HG03432 (cell line): ENCODE measurements at regions not wholly inside any gene's neighbourhood (a gene's known extent, or its start where the extent isn't known, plus 50 kb on each side); places are given as distances from the start of the nearest gene placed in this dataset.

Experiments
- ATAC-seq: cut with Tn5 transposase; IDR thresholded peaks from one replicate; pipeline ENCODE4 v1.9.1; 2021; ENCODE audit warnings: mild to moderate bottlenecking, moderate library complexity; ENCODE audit not compliant: unreplicated experiment

GRCh38 chr15:69929905-69930630, 167.6 kb downstream of the TLE3 start:
- ATAC-seq, result no peak

GRCh38 chr15:69930754-69931153, 167.0 kb downstream of the TLE3 start:
- ATAC-seq, result no peak

- ATAC-seq, result no peak
Observed at GRCh38 chr15:69931156-69931555, 166.6 kb downstream of the TLE3 start.

GRCh38 chr15:69934607-69935006, 163.1 kb downstream of the TLE3 start:
- ATAC-seq, result no peak

GRCh38 chr15:69939513-69940440, 157.9 kb downstream of the TLE3 start:
- ATAC-seq, result no peak

GRCh38 chr15:69940441-69941300, 157.0 kb downstream of the TLE3 start:
- no peak for ATAC-seq

- ATAC-seq, result no peak
Observed at GRCh38 chr15:69941301-69941605, 156.5 kb downstream of the TLE3 start.

GRCh38 chr15:69941706-69942495, 155.8 kb downstream of the TLE3 start:
- no peak for ATAC-seq

GRCh38 chr15:69943637-69944036, 154.1 kb downstream of the TLE3 start:
- no peak for ATAC-seq

GRCh38 chr15:69945729-69946128, 152.0 kb downstream of the TLE3 start:
- ATAC-seq, result no peak

- no peak for ATAC-seq
Observed at GRCh38 chr15:69946870-69947269, 150.8 kb downstream of the TLE3 start.

- ATAC-seq, result no peak
Observed at GRCh38 chr15:69947394-69947793, 150.3 kb downstream of the TLE3 start.

- no peak for ATAC-seq
Observed at GRCh38 chr15:69949485-69949884, 148.2 kb downstream of the TLE3 start.

- ATAC-seq, result no peak
Observed at GRCh38 chr15:69951256-69951897, 146.3 kb downstream of the TLE3 start.

GRCh38 chr15:69951898-69952555, 145.7 kb downstream of the TLE3 start:
- ATAC-seq, result no peak

GRCh38 chr15:69953051-69953450, 144.7 kb downstream of the TLE3 start:
- ATAC-seq, result no peak

- ATAC-seq, result no peak
Observed at GRCh38 chr15:69953816-69954215, 143.9 kb downstream of the TLE3 start.

GRCh38 chr15:69954666-69955065, 143.1 kb downstream of the TLE3 start:
- no peak for ATAC-seq

GRCh38 chr15:69955240-69955894, 142.3 kb downstream of the TLE3 start:
- no peak for ATAC-seq
